Hematopoietic multipotent progenitor cell (in vitro differentiated cells): ENCODE measurements at regions not wholly inside any gene's neighbourhood (a gene's known extent, or its start where the extent isn't known, plus 50 kb on each side); places are given as distances from the start of the nearest gene placed in this dataset.
A peak's percentile ranks its signal among the peaks of the same experiment; 100 is the strongest.

Experiments
- DNase-seq, 3 donors: peaks; one replicate each; pipeline ENCODE4 v3.0.0-alpha.2; 2011 to 2015; ENCODE audit warnings: low read depth in 2 of 3, low spot score in 2 of 3

- DNase-seq = peak in 2 of 3 donors; percentile 31 to 55
These were observed 111.0 kb upstream of the KL start for GRCh38 chr13:32905063-32905863.

DNA sequence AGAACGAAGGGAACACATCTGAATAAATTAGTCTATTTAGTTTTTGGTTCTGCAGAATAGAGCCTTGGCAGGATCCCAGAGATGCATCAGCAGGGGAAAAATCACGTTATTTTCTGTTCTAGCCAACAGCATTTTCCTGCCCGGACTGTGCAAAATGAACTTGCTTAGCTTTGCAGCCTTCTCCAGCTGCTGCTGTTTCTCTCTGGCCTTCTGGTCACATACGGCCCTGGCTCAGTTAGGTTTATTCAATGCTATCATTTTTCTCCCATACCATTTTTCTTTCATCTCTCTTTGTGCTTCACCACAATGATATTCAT, 110.4 kb upstream of the KL start:
- DNase-seq = no peak

- DNase-seq = no peak
These were observed 109.0 kb upstream of the KL start for GRCh38 chr13:32907211-32907610.

GRCh38 chr13:32910530-32910929, 105.7 kb upstream of the KL start:
- no peak for DNase-seq

DNA sequence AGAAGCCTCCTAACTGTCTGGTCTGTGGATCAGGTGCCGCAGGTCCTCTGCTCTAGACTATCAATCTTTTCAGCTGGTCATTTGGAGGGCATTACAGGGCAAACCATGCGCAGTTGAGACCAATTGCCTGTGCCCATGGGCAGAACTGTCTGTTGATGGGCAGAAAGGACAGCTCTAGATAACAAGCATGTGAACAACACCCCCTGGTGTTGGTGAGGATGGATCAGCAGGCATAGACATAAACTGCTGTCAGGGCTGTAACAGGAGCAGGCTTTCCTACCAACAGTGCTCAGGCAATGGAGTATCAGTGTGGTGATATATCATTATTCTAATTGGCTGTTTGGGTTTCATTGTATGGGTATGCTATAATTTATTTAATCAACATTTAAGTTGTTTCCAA, 104.7 kb upstream of the KL start:
- peak in 2 of 3 donors; percentile 20 to 43 for DNase-seq

- no peak for DNase-seq
These were observed 101.5 kb upstream of the KL start for GRCh38 chr13:32914686-32915085.

DNA sequence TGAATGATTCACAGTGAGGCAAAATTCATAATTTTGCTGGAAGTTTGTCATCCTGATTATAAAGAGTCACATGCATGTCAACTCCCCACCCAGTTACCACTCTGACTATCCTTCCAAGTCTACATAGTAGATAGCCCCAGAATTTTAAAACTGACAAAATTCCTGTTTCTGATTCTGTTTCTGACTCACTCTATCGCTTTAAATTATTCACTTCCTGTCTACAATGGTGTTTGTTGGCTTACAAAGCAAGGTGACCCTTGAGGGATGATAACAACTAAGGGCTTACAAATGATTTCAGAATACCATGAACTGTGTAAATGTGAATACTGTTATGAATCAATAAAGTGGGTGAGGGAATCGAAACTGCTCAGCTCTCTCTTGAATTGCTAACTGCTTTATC, 98.7 kb upstream of the KL start:
- no peak for DNase-seq

DNA sequence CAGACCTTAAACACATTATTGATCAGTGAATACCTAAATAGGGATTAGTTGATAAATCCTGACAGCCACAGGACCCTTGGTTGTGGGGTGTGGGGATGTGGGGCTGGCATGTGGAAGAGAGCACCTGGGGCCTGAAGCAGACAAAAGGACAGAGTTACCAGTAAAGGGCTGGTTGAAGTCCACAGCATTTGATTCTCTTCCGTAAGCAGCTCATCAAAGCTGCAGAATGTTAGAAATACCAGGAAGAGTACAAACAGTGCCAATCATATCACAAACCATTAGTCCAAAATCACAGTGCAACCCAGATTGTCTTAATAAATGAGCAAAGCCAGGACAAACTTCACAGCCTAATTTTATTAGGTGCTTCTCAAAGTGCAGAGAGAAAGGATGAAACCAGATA, 92.5 kb upstream of the KL start:
- no peak for DNase-seq

- no peak for DNase-seq
These were observed 91.3 kb upstream of the KL start for GRCh38 chr13:32924886-32925285.

GRCh38 chr13:32925506-32925905, 90.7 kb upstream of the KL start:
- DNase-seq = no peak

DNA sequence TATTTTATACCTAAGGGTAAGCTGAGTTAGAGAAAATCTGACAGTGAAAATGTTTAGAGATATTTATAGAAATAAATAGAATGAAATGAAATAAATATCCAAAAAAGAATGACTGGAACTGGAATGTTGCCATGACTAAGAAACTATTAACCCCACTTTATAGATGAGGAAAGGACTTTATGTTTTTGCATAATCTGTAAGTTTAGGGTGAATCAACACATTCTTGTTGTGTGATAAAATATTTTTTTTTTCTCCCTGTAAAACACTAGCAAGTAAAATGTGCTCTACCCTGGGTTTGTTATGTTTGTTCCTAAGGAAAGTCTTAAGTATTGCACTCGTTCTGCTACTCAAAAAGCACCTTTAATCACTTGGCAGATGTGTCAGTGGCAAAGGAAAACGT, 83.8 kb upstream of the KL start:
- DNase-seq = no peak

DNA sequence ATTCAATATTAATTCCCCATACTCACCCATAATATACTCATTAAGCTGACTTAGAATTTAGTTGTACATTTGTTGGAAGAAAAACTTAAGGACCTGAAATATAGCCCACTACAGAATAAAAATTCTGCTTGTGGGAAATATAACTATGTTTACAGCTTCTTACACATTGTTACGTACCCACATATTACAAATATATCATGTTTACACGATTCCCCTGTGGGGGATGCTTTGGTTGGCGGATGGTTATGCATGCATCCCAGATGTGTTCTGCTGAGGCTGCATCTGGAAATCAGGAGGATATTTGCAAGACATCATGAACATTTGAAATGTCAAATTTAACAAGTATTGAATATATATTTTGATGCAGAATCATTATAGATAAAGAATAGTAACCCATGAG, 79.5 kb upstream of the KL start:
- DNase-seq = no peak

GRCh38 chr13:32938314-32938713, 77.9 kb upstream of the KL start:
- DNase-seq = no peak

DNA sequence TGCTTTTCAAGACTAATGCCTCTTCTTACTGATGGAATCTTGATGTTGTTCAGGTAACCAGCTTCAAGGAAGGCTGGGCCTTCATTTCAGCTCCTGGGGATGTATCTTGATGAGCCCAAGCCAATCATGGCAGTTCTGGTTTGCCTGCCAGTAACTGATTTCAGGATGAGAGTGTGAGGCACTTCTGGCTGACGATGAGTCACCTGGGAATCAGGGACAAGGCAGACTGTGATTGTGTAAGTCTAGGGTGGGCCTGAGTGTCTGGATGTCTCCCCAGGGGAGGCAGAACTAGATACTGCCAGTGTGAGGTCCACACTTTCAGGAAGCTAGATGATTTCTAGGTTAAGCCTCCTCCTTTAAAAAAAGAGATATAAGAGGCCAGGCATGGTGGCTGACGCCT, 77.3 kb upstream of the KL start:
- no peak for DNase-seq

DNA sequence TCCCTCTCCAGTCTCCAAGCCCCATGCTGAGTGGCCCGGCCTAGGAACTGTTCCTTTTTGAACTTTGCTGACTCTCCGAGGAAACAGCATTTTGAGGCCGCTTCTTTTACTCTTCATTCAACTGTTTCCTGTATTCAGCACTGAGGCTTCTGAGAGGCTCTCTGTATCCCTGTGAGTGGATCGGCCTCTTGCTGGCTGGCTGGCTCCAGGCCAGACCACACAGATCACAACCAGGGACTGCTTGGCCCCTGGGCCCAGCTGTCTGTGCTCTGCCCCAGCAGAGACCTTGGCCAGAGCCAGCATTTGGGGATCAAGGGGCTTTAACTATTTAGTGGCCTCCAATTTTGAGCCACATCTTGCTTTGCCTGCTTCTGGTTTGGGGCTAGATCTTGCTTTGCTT, 75.6 kb upstream of the KL start:
- DNase-seq = peak in 2 of 3 donors; percentile 17 to 75

DNA sequence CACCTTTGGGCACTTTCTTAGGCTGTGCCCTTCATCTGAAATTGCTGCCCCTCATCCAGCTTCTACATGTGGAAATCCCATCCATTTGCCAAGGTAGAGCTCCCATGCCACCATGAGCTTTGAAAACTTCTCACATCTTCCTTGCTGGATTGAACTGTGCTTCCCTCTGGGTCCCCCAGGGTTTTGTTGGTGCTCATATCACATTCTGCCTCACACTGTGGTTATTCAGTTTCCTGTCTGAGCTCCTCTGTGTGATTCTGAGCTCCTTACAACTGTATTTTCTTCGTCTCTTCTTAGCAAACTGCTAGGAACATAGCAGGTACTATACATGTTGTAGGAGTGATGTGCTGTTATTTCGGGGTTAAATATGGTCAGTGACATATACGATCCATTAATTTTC, 74.9 kb upstream of the KL start:
- DNase-seq = peak in 2 of 3 donors; percentile 14 to 57

- DNase-seq = no peak
These were observed 69.7 kb upstream of the KL start for GRCh38 chr13:32946558-32946957.

- DNase-seq = no peak
These were observed 68.6 kb upstream of the KL start for GRCh38 chr13:32947411-32948276.

DNA sequence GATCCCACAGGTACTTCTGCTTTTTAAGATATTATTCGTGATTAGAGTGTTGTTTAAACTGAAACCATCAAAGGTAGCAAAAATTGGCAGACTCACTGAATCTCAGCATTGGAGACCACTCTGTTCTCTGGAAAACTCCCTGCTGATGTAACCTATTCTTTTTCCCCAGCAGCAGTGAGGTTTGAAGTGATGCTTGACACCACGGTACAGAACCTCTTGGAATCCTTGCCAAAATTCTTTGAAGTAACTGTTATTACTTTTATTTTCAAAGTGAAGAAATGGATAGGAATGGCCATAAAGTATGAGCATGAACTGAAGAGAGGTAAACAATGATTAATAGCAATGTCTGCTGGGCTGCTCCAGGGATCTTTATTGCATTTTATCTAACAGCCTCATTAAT, 66.4 kb upstream of the KL start:
- DNase-seq = peak in 1 of 3 donors; percentile 16

GRCh38 chr13:32951580-32951979, 64.6 kb upstream of the KL start:
- no peak for DNase-seq

GRCh38 chr13:32955881-32956594, 60.2 kb upstream of the KL start:
- no peak for DNase-seq

DNA sequence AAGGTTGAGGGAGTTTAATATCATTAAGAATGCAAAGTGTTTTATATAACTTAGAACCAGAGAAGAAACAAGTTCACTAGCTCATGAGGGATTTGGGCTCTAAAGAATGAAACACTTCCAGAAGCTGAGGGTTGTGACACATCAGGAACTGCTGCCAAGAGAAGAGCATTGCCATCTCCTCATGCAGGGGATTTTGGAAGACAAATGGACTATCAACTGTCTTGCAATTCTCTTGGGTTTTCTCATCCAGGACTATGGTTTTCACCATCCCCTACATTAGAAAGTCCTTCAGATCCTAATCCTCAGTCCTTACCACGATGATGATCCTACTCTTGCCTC, 59.7 kb upstream of the KL start:
- no peak for DNase-seq
